ENCODE measurements at regions not wholly inside any gene's neighbourhood (a gene's known extent, or its start where the extent isn't known, plus 50 kb on each side); places are given as distances from the start of the nearest gene placed in this dataset.

- DNase-seq (ENCODE audit: insufficient read length, low spot score, missing footprints), result no peak
- H3K4me1 ChIP-seq (ENCODE audit: insufficient read depth, low read length), result peaks cover 4% of the 10 kb centered on the region
- H3K4me3 ChIP-seq (ENCODE audit: insufficient read depth, low read length), result no peak overlapping the region
- H3K27me3 ChIP-seq (ENCODE audit: insufficient read depth, low read length), result no peaks in the 10 kb centered on the region
- H3K36me3 ChIP-seq (ENCODE audit: insufficient read depth, low read length), result no peaks in the 10 kb centered on the region
- no peak for TF ChIP-seq CTCF (IDR thresholded peaks at IDR 0.05; ENCODE audit: extremely low read depth, low read depth, low read length)
- no peaks in the 10 kb centered on the region for H3K79me2 ChIP-seq (ENCODE audit: insufficient read depth, low read length)
- H2AFZ ChIP-seq (ENCODE audit: low read length), result no peak overlapping the region
- H3K9me3 ChIP-seq (ENCODE audit: low read depth, low read length), result no peaks in the 10 kb centered on the region
- H3K4me2 ChIP-seq (ENCODE audit: insufficient read depth, low read length), result no peak overlapping the region
- no peak overlapping the region for H3K27ac ChIP-seq (ENCODE audit: low read depth, low read length)
- H4K20me1 ChIP-seq (ENCODE audit: insufficient read depth, low read length), result no peaks in the 10 kb centered on the region
These were observed 125.8 kb downstream of the SMIM20 start for GRCh38 chr4:26039639-26040359.

- H4K20me1 ChIP-seq (ENCODE audit: insufficient read depth, low read length), result no peaks in the 10 kb centered on the region
- H3K4me2 ChIP-seq (ENCODE audit: insufficient read depth, low read length), result no peak overlapping the region
These were observed 130.5 kb downstream of the SMIM20 start for GRCh38 chr4:26044524-26044923.

GRCh38 chr4:26044983-26045382 lies 131.0 kb downstream of the SMIM20 start:
- Histone ChIP-seq H2AFZ (ENCODE audit: low read length) (no peak overlapping the region), H3K9me3 (ENCODE audit: low read depth, low read length) (no peaks in the 10 kb centered on the region), H3K27me3 (ENCODE audit: insufficient read depth, low read length) (no peaks in the 10 kb centered on the region), H4K20me1 (ENCODE audit: insufficient read depth, low read length) (no peaks in the 10 kb centered on the region), H3K4me2 (ENCODE audit: insufficient read depth, low read length) (no peak overlapping the region), H3K4me1 (ENCODE audit: insufficient read depth, low read length) (peaks cover 24% of the 10 kb centered on the region), H3K27ac (ENCODE audit: low read depth, low read length) (no peak overlapping the region), H3K4me3 (ENCODE audit: insufficient read depth, low read length) (no peak overlapping the region), H3K36me3 (ENCODE audit: insufficient read depth, low read length) (no peaks in the 10 kb centered on the region), H3K79me2 (ENCODE audit: insufficient read depth, low read length) (no peaks in the 10 kb centered on the region)
- DNase-seq (ENCODE audit: insufficient read length, low spot score, missing footprints), result no peak
- TF ChIP-seq CTCF (IDR thresholded peaks at IDR 0.05; ENCODE audit: extremely low read depth, low read depth, low read length), result no peak

More at GRCh38 chr4:26044524-26044923, 130.5 kb downstream of the SMIM20 start:
- no peak overlapping the region for H3K27ac ChIP-seq (ENCODE audit: low read depth, low read length)
- peaks cover 22% of the 10 kb centered on the region for H3K4me1 ChIP-seq (ENCODE audit: insufficient read depth, low read length)
- H3K79me2 ChIP-seq (ENCODE audit: insufficient read depth, low read length), result no peaks in the 10 kb centered on the region
- no peaks in the 10 kb centered on the region for H3K36me3 ChIP-seq (ENCODE audit: insufficient read depth, low read length)
- no peaks in the 10 kb centered on the region for H3K9me3 ChIP-seq (ENCODE audit: low read depth, low read length)
- TF ChIP-seq CTCF (IDR thresholded peaks at IDR 0.05; ENCODE audit: extremely low read depth, low read depth, low read length), result no peak
- DNase-seq (ENCODE audit: insufficient read length, low spot score, missing footprints), result no peak
- no peak overlapping the region for H2AFZ ChIP-seq (ENCODE audit: low read length)
- no peak overlapping the region for H3K4me3 ChIP-seq (ENCODE audit: insufficient read depth, low read length)
- H3K27me3 ChIP-seq (ENCODE audit: insufficient read depth, low read length), result no peaks in the 10 kb centered on the region

GRCh38 chr4:26047795-26048194 lies 133.8 kb downstream of the SMIM20 start:
- no peaks in the 10 kb centered on the region for H3K36me3 ChIP-seq (ENCODE audit: insufficient read depth, low read length)
- H4K20me1 ChIP-seq (ENCODE audit: insufficient read depth, low read length), result no peaks in the 10 kb centered on the region
- no peak for DNase-seq (ENCODE audit: insufficient read length, low spot score, missing footprints)
- H3K79me2 ChIP-seq (ENCODE audit: insufficient read depth, low read length), result no peaks in the 10 kb centered on the region
- H3K4me1 ChIP-seq (ENCODE audit: insufficient read depth, low read length), result peaks cover 24% of the 10 kb centered on the region
- no peak for TF ChIP-seq CTCF (IDR thresholded peaks at IDR 0.05; ENCODE audit: extremely low read depth, low read depth, low read length)
- peak overlapping the region; percentile 75 for H3K27ac ChIP-seq (ENCODE audit: low read depth, low read length)
- no peaks in the 10 kb centered on the region for H3K27me3 ChIP-seq (ENCODE audit: insufficient read depth, low read length)
- no peak overlapping the region for H3K4me3 ChIP-seq (ENCODE audit: insufficient read depth, low read length)
- no peaks in the 10 kb centered on the region for H3K9me3 ChIP-seq (ENCODE audit: low read depth, low read length)
- no peak overlapping the region for H3K4me2 ChIP-seq (ENCODE audit: insufficient read depth, low read length)
- H2AFZ ChIP-seq (ENCODE audit: low read length), result peak overlapping the region; percentile 47
